GM12873 (cell line): ENCODE measurements at regions not wholly inside any gene's neighbourhood (a gene's known extent, or its start where the extent isn't known, plus 50 kb on each side); places are given as distances from the start of the nearest gene placed in this dataset.

Experiments
- TF ChIP-seq, protein P1 (sequence below): IDR thresholded peaks from 2 replicates; pipeline ENCODE4 v1.5.1; 2012; ENCODE audit warnings: low read depth, mild to moderate bottlenecking, moderate library complexity, low read length, control low read depth; ENCODE audit not compliant: insufficient read depth; ENCODE audit errors: missing control alignments

GRCh38 chr4:149279776-149280175 is 535.9 kb downstream of the IQCM start:
- TF ChIP-seq, protein P1, sequence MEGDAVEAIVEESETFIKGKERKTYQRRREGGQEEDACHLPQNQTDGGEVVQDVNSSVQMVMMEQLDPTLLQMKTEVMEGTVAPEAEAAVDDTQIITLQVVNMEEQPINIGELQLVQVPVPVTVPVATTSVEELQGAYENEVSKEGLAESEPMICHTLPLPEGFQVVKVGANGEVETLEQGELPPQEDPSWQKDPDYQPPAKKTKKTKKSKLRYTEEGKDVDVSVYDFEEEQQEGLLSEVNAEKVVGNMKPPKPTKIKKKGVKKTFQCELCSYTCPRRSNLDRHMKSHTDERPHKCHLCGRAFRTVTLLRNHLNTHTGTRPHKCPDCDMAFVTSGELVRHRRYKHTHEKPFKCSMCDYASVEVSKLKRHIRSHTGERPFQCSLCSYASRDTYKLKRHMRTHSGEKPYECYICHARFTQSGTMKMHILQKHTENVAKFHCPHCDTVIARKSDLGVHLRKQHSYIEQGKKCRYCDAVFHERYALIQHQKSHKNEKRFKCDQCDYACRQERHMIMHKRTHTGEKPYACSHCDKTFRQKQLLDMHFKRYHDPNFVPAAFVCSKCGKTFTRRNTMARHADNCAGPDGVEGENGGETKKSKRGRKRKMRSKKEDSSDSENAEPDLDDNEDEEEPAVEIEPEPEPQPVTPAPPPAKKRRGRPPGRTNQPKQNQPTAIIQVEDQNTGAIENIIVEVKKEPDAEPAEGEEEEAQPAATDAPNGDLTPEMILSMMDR: no peak

DNA sequence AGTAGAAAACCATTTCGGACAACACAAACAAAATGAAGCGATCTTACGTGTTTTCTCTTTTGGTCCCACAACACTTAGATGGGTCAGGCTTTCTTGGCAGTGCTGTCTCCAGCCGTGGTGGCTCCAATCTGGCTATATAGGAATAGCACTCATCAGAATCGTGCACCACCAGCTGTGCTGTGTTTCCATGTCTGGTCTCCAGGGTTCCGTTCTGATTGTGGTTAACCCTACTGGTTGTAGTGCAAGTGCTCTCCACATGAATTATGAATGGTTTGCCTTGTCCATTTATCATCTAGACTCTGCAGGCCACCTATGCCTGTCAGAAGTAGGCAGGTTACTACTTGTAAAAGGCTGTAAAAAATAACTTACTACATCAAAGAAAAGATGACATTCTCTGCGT is 536.3 kb downstream of the IQCM start:
- TF ChIP-seq, protein P1: no peak

- TF ChIP-seq, protein P1: no peak
Measured at GRCh38 chr4:149277705-149278104, 537.9 kb downstream of the IQCM start.

DNA sequence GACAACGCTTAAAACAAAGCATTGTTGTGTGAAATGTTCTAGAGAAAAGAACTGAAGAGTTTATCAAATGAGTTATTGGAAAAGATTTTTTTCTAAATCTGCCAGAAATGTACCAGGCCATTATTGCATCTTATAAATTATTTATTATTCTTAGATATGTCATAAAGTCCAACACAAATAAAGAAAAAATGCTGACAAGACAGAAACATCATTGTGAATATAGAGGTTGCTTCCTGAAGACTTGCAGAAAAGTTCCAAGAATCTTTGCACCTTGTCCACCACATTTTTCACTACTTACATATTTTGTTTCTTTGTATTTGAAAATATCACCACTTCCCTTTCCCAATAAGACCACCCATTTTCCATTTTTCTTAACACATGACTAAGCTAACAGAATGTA is 545.8 kb downstream of the IQCM start:
- TF ChIP-seq, protein P1: no peak

- TF ChIP-seq, protein P1: no peak
Measured at GRCh38 chr4:149266301-149266700, 549.3 kb downstream of the IQCM start.

DNA sequence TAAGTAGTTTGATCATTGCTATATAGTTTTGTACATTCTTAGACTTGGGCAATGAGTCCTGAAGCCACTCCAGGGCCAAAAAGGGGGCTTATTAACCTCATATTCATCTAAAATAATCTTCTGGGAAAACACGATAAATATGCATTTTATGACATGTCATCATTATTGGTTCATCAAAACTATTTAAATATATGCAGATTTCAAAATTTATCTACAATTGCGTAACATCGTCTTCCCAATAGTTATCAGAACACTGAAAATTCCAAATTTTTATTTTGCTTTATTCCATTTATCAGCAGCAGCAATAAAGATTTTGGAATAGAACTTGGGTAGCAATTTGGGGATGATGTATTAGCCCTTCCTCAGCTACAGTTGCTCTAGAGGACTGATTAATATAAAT is 550.0 kb downstream of the IQCM start:
- TF ChIP-seq, protein P1: no peak

GRCh38 chr4:149264093-149264733 is 551.4 kb downstream of the IQCM start:
- TF ChIP-seq, protein P1: peak; percentile 71
